ENCODE measurements at regions not wholly inside any gene's neighbourhood (a gene's known extent, or its start where the extent isn't known, plus 50 kb on each side); places are given as distances from the start of the nearest gene placed in this dataset.
A peak's percentile ranks its signal among the peaks of the same experiment; 100 is the strongest.
"Not testable (repeated sequence)": the region's sequence is repeated elsewhere in the genome, so short reads cannot be mapped to it uniquely, and the experiment has no call there.

DNA sequence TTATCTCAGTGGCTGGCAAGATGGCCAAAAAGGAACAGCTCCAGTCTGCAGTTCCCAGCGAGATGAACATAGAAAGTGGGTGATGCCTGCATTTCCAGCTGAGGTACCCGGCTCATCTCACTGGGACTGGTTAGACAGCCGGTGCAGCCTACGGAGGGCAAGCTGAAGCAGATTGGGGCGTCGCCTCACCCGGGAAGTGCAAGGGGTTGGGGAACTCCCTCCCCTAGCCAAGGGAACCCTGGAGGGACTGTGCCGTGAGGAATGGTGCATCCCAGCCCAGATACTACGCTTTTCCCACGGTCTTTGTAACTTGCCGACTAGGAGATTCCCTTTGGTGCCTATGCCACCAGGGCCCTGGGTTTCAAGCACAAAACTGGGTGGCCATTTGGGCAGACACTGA, 324.7 kb downstream of the GJA1 start:
- DNase-seq (ENCODE audit: low spot score): no peak

- no peak for DNase-seq (ENCODE audit: low spot score)
Observed at GRCh38 chr6:121760745-121761144, 325.3 kb downstream of the GJA1 start.

GRCh38 chr6:121764493-121764892, 329.0 kb downstream of the GJA1 start:
- no peak for DNase-seq (ENCODE audit: low spot score)

DNA sequence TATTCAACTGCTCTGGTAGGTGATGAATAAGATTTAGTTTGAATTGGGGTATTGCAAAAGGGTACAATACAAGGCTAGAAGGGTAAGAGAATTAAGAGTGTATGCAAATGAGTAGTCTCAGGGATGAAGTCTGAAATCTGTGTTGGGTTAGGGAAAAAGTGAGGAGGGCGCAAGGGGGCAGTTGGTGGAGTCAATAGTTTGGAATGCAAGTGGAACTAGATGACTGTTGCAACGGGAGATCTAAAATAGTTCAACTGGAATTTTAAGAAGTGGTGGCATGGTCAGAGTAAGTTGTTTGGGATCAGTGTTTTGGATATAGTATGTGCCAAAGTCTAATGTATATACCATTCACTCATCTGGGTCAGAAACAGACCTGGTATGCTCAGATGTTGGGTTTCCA, 329.6 kb downstream of the GJA1 start:
- DNase-seq (ENCODE audit: low spot score): no peak

DNA sequence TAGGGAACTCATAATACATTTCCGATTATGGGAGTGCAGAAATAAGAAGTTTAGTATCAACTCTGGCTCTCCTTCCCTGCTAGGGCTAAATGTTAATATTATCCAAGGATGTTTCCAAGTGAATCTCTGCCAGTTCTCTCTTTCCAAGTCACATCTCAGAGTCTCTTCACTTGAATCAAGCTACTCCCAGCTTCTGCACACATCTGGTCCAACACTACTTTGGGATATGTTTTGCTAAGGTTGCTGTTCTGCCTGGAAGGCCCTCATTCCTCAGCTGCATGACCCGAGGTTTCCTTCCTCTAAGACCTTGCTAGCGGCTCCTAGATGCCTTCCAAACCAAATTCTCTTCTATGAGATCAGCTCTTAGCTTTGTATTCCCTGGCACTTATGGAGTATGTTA, 331.8 kb downstream of the GJA1 start:
- DNase-seq (ENCODE audit: low spot score): no peak

DNA sequence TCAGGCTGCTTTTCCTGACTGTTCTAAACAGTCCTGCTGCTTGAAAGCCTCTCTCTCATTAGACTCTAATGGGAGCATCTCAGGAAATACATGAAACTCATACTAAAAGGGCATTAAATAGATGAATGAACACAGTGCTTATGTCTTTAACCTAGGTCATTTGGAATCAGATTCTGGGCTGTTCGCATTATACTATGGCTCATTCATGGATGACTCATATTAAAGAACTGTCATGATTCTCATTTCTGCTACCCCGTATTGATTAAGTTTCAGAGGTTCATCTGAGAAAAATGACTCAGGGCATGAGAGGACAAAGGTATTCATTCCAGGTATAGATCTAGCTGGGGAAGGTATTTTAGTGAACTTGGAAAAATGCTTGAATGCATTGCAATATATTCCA, 335.5 kb downstream of the GJA1 start:
- no peak for DNase-seq (ENCODE audit: low spot score)

- DNase-seq (ENCODE audit: low spot score): no peak
Observed at GRCh38 chr6:121771937-121772720, 336.7 kb downstream of the GJA1 start.

GRCh38 chr6:121776054-121776453, 340.6 kb downstream of the GJA1 start:
- no peak for DNase-seq (ENCODE audit: low spot score)

DNA sequence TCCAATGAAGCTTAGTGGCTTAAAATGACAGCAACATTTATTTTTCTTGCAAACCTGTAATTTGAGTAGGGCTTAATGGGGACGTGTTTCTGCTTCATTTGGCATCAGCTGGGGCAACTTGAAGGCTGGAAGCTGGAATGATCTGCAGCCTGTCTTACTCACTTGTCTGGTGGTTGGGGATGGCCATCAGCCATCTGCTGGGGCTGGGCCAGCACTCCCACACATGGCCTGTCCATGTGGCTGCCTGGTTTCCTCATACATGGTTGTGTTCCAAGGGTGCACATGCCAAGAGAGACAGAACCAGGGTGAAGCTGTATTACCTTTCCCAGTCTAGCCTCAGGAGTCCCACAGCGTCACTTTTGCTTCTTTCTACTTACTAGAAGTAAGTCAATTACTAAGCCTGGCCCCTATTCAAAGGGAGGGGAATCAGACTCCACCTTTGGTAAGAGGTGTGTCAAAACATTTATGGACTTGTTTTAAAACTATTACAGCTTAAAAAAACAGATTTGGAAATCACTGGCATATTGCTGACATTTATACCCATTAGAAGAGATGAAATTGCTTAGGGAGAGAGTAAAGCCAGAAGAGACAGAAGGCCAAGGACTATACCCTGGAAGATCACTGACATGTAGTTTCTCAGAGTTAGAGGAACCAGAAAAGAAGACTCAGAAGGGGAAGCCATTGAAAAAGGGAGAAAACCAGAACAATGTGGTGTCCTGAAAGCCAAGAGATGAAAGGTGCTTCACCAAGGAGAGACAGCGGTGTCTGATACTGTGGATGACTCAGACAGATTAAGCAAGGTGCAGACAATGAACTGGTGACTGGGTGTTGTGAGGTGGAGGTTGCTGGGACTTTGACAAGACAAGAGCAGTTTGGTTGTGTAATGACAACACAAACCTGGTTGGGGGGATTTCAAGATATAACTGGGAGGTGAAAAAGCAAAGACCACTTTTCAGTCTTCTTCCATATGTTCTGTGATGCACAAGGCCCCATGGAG, 345.2 kb downstream of the GJA1 start:
- peak; percentile 16 for DNase-seq (ENCODE audit: low spot score)

- DNase-seq (ENCODE audit: low spot score): no peak
Observed at GRCh38 chr6:121791396-121792315, 356.2 kb downstream of the GJA1 start.

DNA sequence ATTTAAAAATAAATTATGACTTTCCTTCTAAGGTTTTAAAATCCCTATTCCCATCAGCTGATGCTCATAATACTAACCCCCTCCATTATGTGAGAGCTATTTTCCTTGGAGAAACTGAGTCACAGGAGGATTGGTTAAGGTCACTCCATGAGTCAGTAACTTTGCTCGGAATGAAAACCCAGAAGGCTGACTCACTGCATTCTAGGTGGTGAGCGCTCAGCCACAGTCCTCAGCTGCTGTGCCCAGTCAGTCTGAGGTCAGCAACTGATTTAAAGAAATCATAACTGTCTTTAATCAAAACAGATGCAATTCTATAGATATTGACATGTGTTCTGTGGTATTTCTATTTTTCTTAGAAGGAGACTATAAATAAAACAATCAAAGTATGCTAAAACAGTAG, 359.2 kb downstream of the GJA1 start:
- DNase-seq (ENCODE audit: low spot score): no peak

- not testable (repeated sequence) for DNase-seq (ENCODE audit: low spot score)
Observed at GRCh38 chr6:121797598-121797997, 362.2 kb downstream of the GJA1 start.

DNA sequence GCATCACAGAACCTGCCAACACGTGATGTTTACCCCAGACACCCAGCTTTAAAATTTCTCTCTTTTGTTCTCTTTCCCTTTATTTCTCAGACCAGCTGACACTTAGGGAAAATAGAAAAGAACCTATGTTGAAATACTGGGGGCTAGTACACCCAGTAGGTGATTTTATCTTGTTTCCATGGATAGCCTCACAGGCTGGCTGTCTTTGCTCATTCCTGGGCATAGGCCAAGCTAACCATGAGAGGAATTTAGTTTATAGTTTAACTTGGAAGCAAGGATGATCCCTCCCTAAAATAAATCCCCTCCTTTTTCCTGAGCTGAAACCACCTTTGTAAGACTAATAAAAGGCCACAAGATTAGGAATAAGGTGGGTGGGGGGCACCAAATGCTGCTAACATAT, 362.7 kb downstream of the GJA1 start:
- not testable (repeated sequence) for DNase-seq (ENCODE audit: low spot score)

DNA sequence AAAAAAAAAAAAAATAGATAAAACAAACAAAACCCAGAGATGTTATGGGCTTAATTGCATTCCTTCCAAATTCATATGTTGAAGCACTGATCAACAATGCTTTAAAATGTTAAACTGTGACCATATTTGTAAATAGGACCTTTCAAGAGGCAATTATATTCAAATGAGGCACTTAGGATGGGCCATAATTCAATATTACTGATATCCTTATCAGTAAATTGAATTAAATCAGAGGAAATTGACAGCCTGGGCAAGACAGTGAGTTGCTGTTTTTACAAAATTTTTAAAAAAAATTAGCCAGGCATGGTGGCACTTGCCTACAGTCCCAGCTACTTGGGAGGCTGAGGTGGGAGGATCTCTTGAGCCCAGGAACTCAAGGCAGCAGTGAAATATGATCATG, 364.1 kb downstream of the GJA1 start:
- no peak for DNase-seq (ENCODE audit: low spot score)

- DNase-seq (ENCODE audit: low spot score): no peak
Observed at GRCh38 chr6:121800047-121800446, 364.6 kb downstream of the GJA1 start.

DNA sequence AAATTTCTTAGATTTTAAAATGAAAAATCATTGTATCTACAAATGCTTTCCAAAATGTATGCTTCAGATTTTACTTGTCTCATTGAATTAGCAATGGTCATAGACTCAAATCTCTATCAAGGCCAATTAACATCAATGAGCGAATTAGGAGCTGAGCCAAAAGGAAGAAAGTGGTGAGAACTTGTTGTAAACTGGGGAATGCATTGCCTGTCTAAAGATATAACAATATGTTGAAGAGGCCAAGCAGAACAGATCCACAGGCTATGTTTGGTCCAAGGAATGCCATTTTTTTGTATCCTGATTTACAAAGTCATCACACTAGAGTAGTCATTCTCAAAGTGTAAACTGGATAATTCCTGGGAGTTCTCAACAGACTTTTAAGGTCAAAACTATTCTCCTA, 370.7 kb downstream of the GJA1 start:
- DNase-seq (ENCODE audit: low spot score): no peak

DNA sequence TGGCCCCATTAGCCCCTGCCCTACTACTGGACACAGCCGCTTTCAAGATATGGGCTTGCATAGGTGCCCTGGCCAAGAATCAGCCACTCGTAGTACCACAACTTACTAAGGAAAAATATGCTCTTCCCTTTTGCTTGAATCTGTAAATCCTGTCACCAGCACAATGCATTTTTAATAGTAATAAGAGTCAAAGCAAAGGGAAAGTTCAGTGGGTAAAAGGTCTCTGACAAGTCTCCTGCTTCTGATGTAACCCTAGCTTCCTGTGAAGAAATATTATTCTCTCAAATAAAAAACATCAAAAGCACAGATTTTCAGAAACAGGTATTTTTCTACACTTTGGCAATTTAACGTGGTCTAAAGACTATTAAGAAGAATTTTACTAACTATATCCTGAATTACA, 373.8 kb downstream of the GJA1 start:
- no peak for DNase-seq (ENCODE audit: low spot score)

- no peak for DNase-seq (ENCODE audit: low spot score)
Observed at GRCh38 chr6:121810158-121811032, 374.9 kb downstream of the GJA1 start.

DNA sequence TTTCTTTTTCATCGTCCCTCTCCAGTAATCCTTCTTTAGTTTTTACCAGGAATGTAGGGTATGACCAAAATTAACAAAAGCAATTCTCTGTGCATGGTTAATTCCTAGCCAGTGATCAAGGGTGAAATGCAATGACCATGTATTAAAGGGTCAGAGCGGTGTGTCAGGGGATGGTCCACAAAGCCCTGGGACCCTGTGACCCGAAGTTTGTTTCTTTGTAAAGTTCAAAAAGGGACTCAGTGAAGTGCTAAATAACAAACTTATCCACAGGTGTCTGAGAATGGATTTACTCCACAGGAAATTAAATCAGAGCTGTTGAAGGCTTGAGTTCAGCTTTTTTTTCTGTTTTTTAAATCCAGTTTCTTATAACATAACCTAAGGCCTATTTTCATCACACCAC, 375.7 kb downstream of the GJA1 start:
- DNase-seq (ENCODE audit: low spot score): no peak

DNA sequence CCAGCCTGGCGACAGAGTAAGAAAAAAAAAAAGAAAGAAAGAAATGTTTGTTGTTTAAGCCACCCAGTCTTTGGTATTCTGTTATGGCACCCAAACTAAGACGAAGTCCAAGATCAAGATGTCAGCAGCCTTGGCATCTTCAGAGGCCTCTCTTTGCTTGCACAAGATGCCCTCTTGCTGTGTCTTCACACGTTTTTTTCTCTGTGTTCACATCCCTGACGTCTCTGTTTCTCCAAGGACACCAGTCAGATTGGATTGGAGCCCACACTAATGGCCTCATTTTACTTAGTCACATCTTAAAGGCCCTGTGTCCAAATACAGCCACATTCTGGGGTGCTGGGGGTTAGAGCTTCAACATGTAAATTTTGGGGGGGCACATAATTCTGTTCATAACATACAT, 380.9 kb downstream of the GJA1 start:
- no peak for DNase-seq (ENCODE audit: low spot score)

DNA sequence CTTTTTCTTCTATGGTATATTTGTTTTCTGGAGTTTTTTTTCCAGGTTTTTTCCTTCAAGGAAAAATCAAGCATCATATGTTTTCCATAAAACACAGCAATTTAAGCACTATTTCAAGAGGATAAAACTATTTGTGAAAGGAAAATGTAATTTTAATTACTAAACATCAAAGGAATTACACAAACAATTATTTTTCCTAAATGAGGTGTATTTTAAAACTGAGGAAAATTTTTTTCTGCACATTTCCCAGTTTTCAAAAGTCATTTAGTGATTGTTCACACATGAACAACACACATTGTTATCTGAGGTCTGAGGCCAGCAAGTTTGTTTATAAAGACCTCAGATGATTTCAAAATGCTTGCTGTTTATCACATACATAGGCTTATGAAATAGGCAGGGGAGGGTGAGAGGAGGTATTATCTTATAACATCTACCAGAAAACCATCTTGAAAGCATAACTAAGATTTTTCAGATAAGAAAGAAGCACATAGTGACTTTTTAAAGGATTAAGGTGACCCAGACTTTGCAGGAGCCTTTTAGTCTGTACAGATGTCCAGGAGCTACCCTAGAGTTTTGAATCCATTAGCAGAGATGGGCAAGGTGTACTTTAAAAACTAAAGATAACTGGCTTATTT, 381.6 kb downstream of the GJA1 start:
- DNase-seq (ENCODE audit: low spot score): no peak
